NCI-H69 (cell line): ENCODE measurements at regions not wholly inside any gene's neighbourhood (a gene's known extent, or its start where the extent isn't known, plus 50 kb on each side); places are given as distances from the start of the nearest gene placed in this dataset.
"Not testable (repeated sequence)": the region's sequence is repeated elsewhere in the genome, so short reads cannot be mapped to it uniquely, and the experiment has no call there.

Experiments used
- DNase-seq: peaks from one replicate; lab custom pipeline; 2025; lab: John Stamatoyannopoulos, UW

- not testable (repeated sequence) for DNase-seq
Observed at GRCh38 chr1:219863816-219864215, 64.5 kb downstream of the SLC30A10 start.

DNA sequence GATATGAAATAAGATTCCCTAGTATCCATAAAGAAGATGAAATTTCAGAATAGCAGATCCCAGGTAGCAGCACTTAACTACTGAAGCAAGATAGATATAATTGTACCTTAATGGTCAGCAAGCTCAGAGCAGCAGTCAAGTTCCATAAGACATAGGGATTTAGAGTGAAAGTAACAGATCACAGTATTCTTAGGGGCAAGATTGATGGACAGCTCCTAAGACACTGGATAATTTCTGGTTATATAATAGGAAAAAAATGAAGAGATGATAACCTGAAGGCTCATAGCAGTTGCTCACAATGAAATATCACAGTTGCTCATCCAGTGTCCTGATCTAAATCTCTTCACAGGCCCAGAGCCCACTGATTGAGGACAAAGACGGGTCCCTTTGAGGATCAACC lies 66.0 kb downstream of the SLC30A10 start:
- no peak for DNase-seq

DNA sequence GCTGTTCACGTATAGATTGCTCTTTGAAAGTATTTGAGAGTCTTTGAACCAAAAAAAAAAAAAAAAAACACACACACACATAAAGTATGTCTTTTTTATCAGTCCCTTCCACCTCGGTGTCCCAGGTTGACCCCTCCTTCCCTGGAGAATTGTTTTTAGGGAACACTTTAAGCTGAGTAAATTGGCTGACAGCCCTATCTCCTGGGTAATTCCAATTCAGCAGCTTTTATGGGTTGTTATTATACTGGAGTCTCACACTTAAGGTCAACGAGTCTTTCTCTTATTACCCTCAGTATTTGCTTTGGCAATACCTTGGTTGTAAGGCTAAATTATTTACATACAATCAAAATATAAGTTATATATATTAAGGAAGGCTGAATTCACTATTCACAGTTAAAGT lies 69.4 kb downstream of the SLC30A10 start:
- peak; percentile 67 for DNase-seq

DNA sequence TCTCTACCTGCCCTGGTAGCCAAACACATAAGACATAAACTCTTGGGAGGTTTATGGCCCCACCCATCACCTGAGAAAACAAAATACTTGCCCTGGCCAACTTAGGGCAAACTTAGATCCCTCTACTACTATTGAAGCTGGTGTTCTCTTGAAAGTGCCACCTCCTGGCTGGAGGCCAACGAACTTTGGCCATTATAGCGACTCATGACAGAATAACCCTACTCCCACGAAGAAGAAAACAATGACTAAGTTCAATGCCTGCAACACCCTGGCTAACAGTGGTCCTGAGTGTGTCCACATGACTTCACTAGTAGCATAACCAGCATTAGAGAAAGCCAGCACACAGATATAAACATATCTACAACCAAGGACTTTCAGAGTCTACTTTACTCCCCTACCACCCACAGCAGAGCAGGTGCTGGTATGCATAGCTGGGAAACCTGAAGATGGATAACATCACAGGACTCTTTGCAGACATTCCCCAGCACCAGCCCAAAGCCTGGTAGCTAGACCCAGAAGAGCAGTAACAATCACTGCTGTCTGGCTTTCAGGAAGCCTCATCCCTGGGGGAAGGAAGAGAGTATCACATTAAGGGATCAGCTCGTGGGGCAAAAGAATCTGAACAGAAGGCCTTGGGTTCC lies 81.0 kb downstream of the SLC30A10 start:
- DNase-seq: no peak

GRCh38 chr1:219839595-219839994 lies 88.8 kb downstream of the SLC30A10 start:
- DNase-seq: peak; percentile 81

GRCh38 chr1:219837994-219838294 lies 90.4 kb downstream of the SLC30A10 start:
- DNase-seq: no peak

DNA sequence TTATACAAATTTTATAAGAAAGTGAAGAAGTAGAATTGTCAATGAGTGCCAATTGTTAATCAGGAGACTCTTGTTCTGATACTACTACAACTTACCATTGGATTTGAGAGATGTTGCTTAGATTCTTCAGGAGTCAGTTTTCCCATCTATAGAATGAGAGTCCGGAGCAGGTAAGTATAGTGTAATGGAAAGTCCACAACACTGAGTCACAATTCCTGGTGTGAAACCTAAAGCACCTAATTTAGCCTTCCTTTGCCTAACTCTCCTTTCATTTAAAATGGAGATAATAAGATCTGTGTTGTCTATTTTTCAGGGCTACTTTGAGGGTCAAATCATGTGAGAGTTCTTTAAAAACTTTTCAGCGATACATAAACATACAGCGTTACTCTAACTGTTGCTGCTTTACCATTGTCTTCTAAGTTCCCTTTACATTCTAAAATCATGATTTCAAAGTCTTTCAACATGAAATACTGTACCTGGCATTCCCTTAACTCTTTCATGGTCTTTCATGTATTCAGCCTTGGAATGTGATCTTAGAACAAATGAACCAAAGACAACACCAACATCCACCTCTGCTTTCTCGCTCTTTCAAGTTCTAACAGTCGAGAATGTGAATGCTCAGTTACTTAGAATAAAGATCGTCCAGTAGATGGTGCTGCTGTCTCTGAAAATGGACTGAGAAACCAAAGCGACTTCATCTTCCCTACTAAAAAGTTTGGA lies 90.9 kb downstream of the SLC30A10 start:
- DNase-seq: peak; percentile 81

GRCh38 chr1:219834314-219834917 lies 93.9 kb downstream of the SLC30A10 start:
- DNase-seq: peak; percentile 53

- peak; percentile 81 for DNase-seq
Observed at GRCh38 chr1:219833214-219833815, 95.0 kb downstream of the SLC30A10 start.

DNA sequence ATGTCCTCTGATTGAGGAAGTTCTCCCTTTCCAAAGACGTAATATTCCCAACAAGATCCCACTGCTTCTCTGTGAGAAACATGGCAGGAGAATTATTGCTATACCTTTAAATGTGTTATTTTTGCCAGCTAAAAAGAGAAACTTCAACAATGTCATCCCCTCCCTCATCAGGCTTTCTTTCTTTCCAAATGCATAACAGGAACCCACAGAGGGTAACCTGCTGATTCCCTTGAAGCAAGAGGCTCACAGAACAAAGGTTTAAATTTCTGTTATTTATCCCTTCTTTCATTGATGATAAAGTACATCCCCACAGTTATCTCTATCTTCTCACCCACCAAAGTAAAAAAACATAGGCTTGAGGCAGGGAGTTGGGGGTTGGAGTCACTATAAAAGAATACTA lies 102.1 kb downstream of the SLC30A10 start:
- DNase-seq: no peak

DNA sequence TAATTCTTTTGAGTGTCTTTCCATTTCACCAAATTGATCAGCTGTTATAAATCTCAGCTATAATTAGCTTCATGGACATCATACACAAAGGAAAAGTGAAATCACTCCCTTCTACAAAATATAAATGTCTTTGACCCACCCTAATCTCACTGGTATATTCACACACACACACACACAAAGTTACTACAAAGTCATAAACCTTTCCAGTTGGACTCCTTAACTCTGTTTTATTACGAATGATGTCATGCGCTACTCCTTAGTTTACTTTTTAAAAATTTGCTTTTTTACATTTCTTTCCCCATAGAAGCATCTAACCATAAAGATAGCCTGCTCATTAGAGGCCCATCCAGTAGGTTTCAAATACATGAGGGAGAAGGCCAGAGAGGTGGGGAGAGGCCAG lies 103.0 kb downstream of the SLC30A10 start:
- DNase-seq: no peak

GRCh38 chr1:219824338-219824737 lies 104.0 kb downstream of the SLC30A10 start:
- DNase-seq: no peak

GRCh38 chr1:219820551-219820950 lies 107.8 kb downstream of the SLC30A10 start:
- DNase-seq: no peak

GRCh38 chr1:219817914-219818313 lies 110.4 kb downstream of the SLC30A10 start:
- no peak for DNase-seq

DNA sequence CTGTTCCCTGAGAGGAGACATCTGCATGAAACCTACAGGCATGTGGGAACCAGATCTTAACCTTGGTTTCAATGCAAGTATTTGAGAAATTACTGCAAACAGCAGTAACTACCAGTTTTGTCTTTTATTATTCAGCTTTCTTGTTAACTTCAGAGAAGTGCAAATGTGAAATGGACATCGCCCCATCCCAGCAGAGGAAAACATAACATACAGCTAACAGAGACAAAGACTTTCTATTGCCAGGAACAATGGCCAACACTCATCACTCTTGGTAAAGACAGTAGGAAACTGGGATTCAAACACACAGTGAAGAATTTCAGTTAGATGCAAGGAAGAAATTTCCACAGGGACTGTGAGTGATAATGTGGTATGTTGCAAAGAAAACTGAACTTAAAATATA lies 115.1 kb downstream of the SLC30A10 start:
- no peak for DNase-seq

GRCh38 chr1:219812491-219813203 lies 115.7 kb downstream of the SLC30A10 start:
- peak; percentile 93 for DNase-seq

DNA sequence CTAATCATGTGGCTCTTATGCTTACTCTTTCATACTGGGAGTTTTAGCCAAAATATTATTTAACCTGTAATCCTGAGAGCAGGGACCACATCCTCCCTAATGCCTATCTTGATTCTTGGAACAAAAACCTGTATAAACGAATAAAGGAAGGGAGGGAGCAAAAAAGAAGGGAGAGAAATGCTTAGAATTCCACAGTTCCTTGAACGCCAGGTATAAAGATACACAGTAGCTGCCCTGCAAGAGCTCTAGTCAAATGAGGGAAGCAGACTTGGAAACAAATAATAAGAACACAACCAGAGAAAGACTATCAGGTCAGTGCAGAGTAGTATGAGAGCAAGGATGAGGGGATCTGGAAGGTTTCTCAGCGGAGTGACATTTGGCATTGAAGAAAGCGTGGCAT lies 116.3 kb downstream of the SLC30A10 start:
- no peak for DNase-seq

DNA sequence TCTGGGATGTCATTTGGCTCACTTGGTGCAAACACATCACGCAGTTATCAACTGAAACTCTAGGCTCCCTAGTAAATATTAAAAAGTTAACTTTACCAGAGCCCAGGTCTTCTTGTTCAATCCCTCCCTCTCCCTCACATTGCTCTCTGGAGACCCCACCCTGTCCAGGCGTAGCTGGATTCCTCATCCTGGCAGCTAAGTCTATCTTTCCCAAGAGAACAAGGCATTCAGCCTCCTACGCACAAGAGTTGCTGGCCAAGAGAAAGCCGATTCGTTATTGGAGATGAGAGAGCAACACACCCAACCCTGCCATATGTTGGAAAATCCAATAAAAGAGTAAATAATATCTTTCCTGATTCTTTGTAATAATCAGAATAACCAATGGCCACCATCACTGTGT lies 117.9 kb downstream of the SLC30A10 start:
- DNase-seq: no peak

DNA sequence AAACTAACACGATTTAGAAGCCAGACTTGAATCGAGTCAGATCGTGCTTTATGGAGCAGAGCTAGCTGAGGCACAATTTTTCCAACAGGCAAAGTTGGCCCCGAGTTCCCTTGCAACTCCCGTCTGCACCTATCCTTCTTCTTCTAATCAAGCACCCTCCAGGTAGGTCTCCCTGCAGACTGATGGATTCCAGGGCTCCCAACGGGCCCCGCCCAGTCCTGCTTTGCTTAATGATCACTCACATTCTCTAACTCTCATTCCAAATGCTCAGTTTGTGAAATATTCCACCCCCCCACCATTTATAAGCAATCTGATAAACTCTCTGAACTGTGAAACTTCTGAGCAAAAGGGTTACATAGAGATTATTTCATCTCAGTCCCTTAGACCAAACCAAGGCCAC lies 119.6 kb downstream of the SLC30A10 start:
- DNase-seq: no peak

DNA sequence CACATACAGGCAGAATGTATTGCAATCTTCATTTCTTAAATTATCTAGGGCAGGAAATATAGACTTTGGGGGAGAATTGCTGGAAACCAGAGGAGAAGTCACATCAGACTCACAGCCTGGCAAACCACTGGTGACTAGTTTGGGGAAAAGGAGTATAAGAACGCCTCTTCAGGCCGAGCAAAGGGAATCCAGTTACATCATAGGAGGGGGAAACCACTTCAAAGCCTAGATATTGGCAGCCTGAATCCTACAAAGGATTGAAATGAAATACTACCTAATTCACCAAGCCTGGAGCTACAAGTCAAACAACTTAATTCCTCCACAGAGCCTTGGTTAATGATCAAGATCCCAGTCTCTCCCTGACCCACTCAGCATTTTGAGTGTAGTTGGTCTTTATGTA lies 121.7 kb downstream of the SLC30A10 start:
- DNase-seq: no peak

DNA sequence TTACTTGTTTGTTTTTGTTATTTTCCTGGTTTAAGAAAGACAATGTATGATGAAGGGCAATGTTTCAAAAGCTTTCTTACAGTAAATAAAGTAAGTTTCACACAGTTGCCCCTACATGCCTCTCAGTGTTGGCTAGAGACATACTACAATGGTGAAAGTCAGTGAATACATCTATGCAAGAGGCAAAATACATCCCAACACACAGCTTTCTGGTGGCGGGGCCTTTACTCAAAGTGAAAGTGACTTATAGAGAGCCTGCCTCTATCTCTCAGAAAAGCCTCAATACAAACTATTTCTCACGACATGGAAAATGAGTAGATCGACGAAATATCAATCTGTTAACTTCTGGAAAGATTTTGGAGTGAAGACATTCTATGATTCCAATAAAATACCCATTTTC lies 122.3 kb downstream of the SLC30A10 start:
- DNase-seq: no peak

- peak; percentile 84 for DNase-seq
Observed at GRCh38 chr1:219805191-219805590, 123.2 kb downstream of the SLC30A10 start.
